Limb (tissue), 2 donors: ENCODE measurements at regions not wholly inside any gene's neighbourhood (a gene's known extent, or its start where the extent isn't known, plus 50 kb on each side); places are given as distances from the start of the nearest gene placed in this dataset.
"Not testable (repeated sequence)": the region's sequence is repeated elsewhere in the genome, so short reads cannot be mapped to it uniquely, and the experiment has no call there.

ENCODE experiments used
- DNase-seq, 2 donors: peaks; one replicate each; pipeline ENCODE4 v3.0.0-alpha.2; 2016; ENCODE audit errors: extremely low spot score in 2 of 2

DNA sequence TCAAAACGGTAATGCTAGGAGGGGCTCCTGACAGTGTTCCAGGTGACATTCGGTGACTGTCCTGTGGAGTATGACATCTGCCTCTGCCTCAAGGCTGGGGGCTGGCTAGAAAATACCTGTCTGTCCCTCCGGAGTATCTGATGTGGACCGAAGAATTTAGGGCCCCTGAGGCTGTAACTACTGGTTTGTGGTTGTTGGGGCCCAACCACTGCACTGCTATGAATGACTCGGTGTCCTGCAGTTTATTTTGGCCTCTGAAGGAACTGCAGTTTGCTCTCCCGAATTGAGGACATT is 198.9 kb upstream of the CAND1 start:
- DNase-seq: no peak

GRCh38 chr12:67070604-67071003 is 198.6 kb upstream of the CAND1 start:
- DNase-seq: no peak

DNA sequence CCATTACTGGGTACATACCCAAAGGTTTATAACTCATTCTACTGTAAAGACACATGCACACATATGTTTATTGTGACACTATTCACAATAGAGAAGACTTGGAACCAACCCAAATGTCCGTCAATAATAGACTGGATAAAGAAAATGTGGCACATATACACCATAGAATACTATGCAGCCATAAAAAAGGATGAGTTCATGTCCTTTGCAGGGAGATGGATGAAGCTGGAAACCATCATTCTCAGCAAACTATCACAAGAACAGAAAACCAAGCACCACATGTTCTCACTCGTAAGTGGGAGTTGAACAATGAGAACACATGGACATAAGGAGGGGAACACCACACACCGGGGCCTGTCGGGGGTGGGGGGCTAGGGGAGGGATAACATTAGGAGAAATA is 196.9 kb upstream of the CAND1 start:
- not testable (repeated sequence) for DNase-seq

DNA sequence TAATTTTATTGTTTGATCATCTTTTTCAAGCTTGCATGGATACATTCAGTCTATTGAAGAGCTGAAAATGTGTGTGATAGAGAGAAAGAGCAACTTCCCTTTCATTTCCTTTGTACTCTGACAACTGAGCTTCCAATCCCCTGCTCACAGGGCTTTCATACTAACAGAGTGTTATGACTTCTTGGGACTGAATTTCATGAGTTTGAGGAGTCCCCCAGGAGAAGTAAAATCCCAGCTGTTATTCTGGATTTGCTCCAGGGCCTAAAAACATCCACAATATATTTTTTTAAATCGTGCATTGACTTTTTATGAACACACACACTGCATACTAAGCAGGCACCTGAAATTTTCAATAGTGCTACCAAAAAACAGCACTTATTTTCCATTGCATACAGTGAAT is 195.8 kb upstream of the CAND1 start:
- no peak for DNase-seq

DNA sequence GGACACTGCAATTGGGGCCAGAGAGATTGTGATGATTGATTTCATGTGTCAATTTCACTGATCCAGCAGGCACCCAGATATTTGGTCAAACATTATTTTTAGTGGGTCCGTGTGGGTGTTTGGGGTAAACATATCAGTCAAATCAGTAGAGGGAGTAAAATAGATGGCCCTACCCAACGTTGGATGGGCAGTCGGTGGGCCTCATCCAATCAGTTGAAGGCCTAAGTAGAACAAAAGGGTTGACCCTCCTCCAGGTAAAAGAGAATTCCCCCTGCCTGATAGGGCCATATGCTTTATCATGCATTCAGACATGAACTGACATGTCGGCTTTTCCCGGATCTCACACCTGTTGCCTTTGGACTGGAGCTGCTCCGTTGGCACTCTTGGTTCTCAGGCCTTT is 195.1 kb upstream of the CAND1 start:
- no peak for DNase-seq

GRCh38 chr12:67077617-67078016 is 191.5 kb upstream of the CAND1 start:
- DNase-seq: no peak

GRCh38 chr12:67078957-67079356 is 190.2 kb upstream of the CAND1 start:
- no peak for DNase-seq

DNA sequence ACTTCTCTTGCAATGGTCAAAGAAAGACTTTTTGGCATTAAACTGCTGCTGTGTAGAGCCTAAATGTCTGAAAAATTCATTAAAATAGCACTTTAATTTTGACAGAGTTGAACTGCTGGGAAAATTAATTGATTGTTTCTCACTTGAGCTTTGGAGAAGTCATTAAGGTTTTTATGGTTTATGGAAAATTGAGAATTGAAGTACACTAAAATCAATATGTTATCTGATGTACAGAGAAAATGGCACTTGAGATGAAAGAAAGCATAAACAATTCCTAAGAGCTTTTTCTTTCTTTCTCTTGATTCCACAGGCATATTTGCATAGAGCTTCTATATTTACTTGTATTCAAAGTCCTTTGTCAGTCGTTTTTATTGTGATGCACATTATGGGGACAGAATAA is 188.5 kb upstream of the CAND1 start:
- no peak for DNase-seq

DNA sequence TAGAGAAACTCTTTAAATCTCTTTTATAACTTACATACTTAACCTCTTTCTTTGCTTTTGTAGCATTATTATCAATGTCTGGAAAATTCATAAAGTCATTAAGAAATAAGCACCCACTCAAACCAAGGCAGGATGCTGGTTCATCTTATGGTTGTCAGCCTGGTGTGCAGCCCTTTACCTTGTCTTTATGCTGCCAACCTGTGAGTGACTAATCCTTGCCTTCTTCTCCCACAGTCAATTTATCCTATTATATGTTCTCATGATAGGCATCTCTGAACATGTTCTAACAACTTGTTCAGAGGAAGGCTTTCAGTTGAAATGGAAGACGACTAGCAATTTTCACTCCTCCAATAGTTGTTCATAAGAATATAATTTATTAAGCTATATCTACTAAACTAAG is 186.9 kb upstream of the CAND1 start:
- no peak for DNase-seq

- no peak for DNase-seq
Observed at GRCh38 chr12:67085699-67086098, 183.5 kb upstream of the CAND1 start.

- DNase-seq: no peak
Observed at GRCh38 chr12:67086116-67086515, 183.0 kb upstream of the CAND1 start.

- DNase-seq: no peak
Observed at GRCh38 chr12:67088401-67089118, 180.6 kb upstream of the CAND1 start.

DNA sequence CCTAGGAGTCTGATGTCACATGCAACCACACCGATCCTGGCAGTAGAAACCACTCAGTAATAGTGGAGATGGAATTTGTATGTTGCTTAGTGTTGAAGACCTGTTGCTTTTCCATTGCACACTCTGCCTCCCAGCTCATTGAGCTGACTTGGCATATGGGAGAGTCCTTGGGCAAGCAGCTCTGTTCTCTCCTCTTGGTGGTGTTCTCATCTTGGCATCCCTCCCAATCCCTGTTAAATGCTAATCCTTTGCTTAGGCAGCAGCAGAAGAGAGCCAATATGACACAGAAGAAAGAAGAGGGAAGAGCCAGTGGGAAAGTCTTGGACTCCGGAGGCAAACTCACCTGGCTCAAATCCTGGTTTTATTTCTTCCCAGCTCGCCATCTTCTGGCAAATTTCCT is 178.0 kb upstream of the CAND1 start:
- no peak for DNase-seq

DNA sequence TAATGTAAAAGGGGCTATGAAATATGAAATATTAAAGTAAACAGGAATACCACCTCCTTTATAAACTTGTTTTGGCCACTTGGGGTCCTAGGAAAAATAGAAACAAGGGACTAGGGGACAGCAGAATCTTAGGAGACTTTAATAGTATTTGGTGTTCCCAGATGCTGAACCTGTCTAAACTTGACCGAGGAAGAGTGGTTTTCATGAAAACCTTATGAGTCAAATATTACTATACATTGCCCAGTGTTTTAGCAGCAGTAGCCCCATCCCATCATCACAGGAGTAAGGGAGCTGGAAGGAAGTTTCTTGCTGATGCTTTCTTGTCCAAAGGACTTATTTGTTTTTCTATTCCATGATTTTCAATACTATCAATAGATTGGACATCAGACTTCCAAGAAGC is 177.5 kb upstream of the CAND1 start:
- no peak for DNase-seq

GRCh38 chr12:67092934-67093333 is 176.2 kb upstream of the CAND1 start:
- DNase-seq: not testable (repeated sequence)

DNA sequence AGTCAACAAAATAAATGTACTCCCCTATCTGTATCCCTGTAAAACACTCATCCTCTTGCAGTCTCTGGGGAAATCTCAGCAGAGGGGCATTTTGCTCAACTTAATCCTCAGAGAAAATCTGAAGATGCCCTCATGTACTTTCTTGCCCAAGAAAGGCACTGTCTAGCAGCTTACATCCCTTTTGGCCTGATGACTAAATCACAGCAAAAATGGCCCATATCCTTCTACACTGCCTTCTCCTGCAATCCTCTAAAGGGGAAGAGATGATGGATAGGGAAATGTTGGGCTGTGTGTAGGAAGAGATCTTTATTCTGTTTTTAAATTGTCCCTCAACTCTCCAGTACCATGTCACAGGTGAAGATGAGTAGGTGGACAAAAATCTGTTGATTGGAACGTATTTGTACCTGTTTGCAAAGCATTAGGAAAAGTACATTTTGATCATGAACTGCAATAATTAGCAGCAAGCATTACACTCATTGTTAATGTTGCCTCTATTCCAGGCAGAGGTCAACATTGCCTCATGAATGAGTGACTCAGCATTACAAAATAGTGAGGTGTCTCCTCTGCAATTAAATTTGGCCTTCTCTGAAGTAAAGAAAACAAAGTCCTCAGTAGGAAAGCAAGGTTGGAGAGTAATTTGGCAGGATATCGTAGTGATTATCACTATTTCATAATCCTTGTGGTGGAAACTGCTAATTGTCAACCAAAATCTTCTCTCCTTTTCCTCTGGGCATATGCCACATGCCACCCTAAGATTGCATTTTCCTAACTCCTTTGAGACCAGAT is 172.4 kb upstream of the CAND1 start:
- DNase-seq: no peak

GRCh38 chr12:67099858-67100257 is 169.3 kb upstream of the CAND1 start:
- no peak for DNase-seq

DNA sequence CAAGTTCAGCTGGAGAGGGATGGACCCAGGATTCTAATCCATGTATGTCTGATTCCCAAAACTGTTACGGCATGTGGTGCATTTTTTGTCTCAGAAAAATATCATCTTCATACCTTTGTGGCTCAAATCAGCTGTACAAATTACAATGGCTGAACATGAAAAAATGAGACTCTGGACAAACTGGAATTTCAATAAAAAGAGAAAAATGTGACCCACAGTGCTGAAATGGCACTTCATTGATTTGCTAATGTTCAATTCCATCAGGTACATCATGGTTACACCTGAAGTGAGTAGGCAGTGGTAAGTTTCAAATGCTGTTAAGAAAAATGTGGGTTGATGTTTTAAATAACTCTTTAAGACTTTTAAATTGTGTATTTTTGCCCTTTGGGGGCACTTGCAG is 165.6 kb upstream of the CAND1 start:
- no peak for DNase-seq

DNA sequence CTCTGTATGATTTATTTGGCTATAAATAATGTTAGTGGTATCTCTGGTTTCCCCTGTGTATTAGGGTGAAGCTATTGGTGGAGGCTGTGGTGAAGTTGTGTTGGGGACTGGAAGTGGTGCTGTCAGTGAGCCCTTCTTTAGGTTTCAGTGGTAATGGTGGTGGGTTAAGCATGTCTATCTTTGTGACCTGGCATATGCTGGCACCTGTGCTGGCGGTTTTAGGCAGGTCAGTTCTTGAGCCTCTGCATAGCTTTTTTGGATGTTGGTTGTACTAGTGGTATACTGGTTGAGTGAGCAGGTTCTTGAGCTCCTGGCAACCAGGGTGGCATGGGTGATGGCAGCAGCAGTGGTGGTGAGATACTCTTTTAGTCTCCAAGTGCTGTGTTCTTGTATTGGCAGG is 161.9 kb upstream of the CAND1 start:
- no peak for DNase-seq

GRCh38 chr12:67107751-67108269 is 161.3 kb upstream of the CAND1 start:
- no peak for DNase-seq

DNA sequence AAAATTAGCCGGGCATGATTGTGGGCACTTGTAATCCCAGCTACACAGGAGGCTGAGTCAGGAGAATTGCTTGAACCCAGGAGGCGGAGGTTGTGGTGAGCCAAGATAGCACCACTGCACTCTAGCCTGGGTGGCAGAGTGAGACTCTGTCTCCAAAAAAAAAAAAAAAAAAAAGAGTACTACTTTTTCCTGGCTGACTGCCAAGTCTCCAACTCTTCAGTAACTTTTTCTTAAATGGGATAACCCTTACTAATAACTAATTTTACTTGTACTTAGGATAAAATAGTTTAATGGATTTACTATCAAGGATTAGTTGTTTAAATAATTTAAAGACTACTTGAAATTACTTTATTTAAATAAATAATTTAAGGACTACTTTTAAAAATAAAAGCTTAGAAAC is 158.8 kb upstream of the CAND1 start:
- DNase-seq: not testable (repeated sequence)

- no peak for DNase-seq
Observed at GRCh38 chr12:67111182-67111581, 158.0 kb upstream of the CAND1 start.

DNA sequence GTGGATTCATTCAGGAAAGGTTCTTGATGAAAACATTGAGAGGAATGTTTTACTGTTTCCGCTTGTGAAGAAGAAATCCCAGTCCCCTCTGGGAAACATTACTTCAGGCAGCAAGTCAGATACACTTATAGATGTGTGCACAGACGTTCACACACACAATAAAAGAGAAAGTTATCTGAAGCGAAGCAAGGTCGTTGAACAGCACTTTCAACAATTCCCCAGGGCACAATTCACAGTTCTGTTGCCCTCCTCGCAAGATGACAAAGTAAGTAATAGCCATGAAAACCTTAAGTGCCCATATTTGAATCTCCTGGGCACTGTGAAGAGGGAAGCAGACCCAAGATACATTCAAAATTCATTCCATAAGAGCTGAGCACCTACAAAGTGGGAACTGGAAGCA is 156.6 kb upstream of the CAND1 start:
- no peak for DNase-seq
